Endothelial cell of umbilical vein (primary cell): ENCODE measurements at regions not wholly inside any gene's neighbourhood (a gene's known extent, or its start where the extent isn't known, plus 50 kb on each side); places are given as distances from the start of the nearest gene placed in this dataset.

ENCODE experiments used
- POLR2A ChIP-seq: IDR thresholded peaks from 2 replicates; pipeline ENCODE4 v1.6.1; 2012; ENCODE audit warnings: low read depth, mild to moderate bottlenecking, control low read depth, low read length
- TF ChIP-seq, protein P1 (sequence below), 2 donors: IDR thresholded peaks; 1 replicate in 1 of 2; 2 replicates in 1 of 2; pipeline ENCODE4 v1.5.1; 2011; ENCODE audit warnings: low read length in 2 of 2, mild to moderate bottlenecking in 2 of 2, moderate library complexity in 2 of 2, control low read depth in 1 of 2, inconsistent platforms in 1 of 2, low read depth in 1 of 2; ENCODE audit not compliant: insufficient read depth in 1 of 2; ENCODE audit errors: extremely low read depth in 1 of 2

DNA sequence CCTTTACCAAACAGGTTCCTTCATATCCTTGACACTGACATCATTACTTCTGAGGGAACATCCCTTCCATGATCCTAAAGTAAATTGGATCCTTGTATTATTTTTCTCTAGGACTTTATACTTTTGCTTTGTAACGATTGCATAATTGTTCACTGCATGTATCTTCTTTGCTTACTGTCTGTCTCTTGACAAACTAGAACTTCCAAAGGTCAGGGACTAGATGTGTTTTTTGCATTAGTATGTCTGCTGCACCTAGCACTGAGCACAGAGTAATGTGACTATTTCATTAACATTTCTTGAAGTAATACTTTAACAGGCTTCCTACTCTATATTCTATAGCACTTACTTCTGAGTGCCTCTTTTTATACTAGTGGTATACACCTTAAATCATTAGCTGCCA lies 976.6 kb upstream of the SORCS1 start:
- no peak for TF ChIP-seq POLR2A
- TF ChIP-seq, protein P1, sequence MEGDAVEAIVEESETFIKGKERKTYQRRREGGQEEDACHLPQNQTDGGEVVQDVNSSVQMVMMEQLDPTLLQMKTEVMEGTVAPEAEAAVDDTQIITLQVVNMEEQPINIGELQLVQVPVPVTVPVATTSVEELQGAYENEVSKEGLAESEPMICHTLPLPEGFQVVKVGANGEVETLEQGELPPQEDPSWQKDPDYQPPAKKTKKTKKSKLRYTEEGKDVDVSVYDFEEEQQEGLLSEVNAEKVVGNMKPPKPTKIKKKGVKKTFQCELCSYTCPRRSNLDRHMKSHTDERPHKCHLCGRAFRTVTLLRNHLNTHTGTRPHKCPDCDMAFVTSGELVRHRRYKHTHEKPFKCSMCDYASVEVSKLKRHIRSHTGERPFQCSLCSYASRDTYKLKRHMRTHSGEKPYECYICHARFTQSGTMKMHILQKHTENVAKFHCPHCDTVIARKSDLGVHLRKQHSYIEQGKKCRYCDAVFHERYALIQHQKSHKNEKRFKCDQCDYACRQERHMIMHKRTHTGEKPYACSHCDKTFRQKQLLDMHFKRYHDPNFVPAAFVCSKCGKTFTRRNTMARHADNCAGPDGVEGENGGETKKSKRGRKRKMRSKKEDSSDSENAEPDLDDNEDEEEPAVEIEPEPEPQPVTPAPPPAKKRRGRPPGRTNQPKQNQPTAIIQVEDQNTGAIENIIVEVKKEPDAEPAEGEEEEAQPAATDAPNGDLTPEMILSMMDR (IDR thresholded peaks at IDR 0.05; ENCODE audit: extremely low read depth in 1 of 2, insufficient read depth in 1 of 2, low read depth in 1 of 2, low read length in 2 of 2) = no peak
